ENCODE measurements at regions not wholly inside any gene's neighbourhood (a gene's known extent, or its start where the extent isn't known, plus 50 kb on each side); places are given as distances from the start of the nearest gene placed in this dataset.

DNA sequence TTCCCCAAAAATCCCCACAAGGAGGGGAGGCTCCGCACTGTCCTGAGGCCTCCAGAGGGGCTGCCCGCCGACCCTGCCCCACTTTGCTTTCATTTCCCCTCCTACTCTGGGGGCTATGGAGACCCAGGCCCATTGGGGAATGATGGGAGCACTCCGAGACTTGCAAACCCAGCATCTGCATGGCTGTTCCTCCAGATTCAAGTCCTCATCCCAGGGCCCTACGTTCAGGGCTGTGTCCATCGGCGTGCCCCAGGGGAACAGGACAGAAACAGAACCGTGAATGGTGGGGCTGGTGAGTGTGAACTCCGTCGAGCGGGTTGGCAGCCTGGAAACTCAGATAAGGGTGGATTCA, 116.1 kb upstream of the HDAC4 start:
- TF ChIP-seq, protein P1, sequence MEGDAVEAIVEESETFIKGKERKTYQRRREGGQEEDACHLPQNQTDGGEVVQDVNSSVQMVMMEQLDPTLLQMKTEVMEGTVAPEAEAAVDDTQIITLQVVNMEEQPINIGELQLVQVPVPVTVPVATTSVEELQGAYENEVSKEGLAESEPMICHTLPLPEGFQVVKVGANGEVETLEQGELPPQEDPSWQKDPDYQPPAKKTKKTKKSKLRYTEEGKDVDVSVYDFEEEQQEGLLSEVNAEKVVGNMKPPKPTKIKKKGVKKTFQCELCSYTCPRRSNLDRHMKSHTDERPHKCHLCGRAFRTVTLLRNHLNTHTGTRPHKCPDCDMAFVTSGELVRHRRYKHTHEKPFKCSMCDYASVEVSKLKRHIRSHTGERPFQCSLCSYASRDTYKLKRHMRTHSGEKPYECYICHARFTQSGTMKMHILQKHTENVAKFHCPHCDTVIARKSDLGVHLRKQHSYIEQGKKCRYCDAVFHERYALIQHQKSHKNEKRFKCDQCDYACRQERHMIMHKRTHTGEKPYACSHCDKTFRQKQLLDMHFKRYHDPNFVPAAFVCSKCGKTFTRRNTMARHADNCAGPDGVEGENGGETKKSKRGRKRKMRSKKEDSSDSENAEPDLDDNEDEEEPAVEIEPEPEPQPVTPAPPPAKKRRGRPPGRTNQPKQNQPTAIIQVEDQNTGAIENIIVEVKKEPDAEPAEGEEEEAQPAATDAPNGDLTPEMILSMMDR (IDR thresholded peaks at IDR 0.05): no peak
- TF ChIP-seq EP300 (IDR thresholded peaks at IDR 0.05) (no peak), POLR2A (IDR thresholded peaks at IDR 0.05) (no peak), POLR2AphosphoS5 (IDR thresholded peaks at IDR 0.05) (no peak)

Measured in suprapubic skin (tissue), 4 donors.